HG03135 (cell line): ENCODE measurements at regions not wholly inside any gene's neighbourhood (a gene's known extent, or its start where the extent isn't known, plus 50 kb on each side); places are given as distances from the start of the nearest gene placed in this dataset.
"Not testable (repeated sequence)": the region's sequence is repeated elsewhere in the genome, so short reads cannot be mapped to it uniquely, and the experiment has no call there.

ENCODE experiments used
- ATAC-seq: cut with Tn5 transposase; IDR thresholded peaks from one replicate; pipeline ENCODE4 v1.9.1; 2021; ENCODE audit warnings: mild to moderate bottlenecking, moderate library complexity; ENCODE audit not compliant: unreplicated experiment

DNA sequence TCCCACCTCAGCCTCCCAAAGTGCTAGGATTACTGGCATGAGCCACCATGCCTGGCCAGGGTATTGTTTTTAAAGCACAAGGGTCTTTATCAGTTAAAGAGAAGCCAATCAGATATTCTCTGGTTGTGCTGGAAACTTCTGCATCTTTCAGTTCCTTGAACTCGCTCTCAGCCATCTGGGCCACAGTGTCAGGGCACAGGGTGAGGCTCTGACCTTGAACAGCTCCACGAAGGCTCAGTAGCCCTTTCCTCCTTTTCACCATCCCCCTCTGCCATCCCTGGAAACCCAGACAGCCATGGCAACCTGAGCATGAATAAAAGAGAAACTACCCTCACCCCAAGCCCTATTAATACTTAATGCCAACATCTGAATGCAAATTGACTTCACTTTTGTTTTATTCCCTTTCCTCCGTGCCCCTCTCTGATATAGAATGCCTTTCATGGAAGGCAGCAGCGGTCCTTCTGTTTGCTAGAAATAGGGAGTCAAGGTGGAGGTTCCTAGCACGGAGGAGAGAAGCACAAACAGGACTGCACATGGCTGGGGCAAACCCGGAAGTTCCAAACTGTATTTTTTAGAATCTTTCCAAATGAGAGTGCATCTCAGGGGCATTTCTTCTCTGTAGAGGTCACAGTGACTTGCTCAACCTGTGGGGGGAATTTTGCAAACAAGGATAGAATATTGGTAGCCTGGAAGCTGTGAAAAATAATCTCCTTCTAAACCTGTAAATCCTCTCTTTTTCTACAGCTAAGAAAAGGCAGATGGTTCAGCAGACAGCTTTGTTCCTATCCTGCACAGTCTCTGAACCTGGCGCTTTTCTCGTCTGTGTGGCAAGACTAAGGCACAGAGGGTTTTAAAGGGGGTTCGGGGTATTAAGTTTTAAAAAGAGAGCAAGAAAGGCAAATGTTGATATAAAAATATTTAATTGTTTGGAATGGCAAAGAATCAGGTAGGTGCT, 176.4 kb upstream of the RREB1 start:
- ATAC-seq, result no peak

DNA sequence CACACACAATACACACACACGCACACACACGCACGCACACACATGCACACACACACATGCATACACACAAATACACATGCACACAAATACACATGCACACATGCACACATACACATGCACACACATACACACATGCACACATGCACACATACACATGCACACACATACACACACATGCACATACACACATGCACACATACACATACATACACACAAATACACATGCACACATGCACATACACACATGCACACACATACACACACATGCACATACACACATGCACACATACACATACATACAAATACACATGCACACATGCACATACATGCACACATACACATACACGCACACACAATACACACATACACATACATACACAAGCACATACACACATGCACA, 175.4 kb upstream of the RREB1 start:
- ATAC-seq, result no peak

DNA sequence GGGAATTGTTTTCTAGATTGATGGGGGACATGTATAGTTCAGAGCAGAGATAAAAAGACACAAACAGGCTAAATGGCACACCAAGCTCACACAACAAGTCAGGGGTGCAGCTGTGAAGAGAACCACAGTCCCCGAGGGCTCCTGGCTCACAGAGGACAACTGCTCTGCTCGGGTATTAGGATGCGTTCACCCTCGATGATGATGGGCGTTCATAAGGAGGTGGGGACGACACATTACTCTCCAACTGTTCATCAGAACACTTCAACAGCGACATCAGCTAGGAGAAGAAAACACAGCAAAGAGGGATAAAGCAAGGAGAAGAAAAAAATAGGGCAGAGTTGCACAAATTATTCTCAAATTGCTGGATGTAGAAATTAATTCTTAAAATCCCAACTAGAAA, 174.8 kb upstream of the RREB1 start:
- no peak for ATAC-seq

DNA sequence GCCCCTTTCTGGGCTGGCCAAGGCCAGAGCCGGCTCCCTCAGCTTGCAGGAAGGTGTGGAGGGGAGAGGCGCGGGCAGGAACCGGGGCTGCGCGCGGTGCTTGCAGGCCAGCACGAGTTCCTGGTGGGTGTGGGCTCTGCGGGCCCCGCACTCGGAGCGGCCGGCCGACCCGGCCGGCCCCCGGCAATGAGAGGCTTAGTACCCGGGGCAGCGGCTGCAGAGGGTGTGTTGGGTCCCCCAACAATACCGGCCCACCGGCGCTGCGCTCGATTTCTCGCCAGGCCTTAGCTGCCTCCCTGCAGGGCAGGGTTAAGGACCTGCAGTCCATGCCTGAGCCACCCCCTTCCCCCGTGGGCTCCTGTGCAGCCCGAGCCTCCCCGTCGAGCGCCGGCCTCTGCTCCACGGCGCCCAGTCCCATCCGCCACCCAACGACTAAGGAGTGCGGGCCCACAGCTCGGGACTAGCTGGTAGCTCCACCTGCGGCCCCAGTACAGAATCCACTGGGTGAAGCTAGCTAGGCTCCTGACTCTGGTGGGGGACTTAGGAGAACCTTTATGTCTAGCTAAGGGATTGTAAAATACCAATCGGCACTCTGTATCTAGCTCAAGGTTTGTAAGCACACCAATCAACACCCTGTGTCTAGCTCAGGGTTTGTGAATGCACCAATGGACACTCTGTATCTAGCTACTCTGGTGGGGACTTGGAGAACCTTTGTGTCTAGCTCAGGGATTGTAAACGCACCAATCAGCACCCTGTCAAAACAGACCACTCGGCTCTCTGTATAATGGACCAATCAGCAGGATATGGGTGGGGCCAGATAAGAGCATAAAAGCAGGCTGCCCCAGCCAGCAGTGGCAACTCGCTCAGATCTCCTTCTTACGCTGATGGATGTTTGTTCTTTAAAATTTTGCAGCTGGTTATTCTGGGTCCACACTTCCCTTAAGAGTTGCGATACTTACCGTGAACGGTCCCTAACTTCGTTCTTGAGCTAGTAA, 167.4 kb upstream of the RREB1 start:
- ATAC-seq, result no peak

DNA sequence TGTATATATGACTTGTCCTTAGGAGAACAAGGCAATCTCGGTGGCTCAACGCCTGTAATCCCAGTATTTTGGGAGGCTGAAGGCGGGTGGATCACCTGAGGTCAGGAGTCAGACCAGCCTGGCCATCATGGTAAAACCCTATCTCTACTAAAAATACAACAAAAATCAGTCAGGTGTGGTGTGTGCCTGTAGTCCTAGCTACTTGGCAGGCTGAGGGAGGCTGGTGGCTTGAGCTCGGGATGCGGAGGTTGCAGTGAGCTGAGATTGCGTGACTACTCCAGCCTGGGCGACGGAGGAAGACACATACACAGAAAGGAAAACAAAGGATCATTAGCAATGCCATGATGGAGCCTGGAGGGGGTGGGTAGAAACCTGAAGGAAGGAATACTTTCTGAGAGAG, 166.6 kb upstream of the RREB1 start:
- ATAC-seq, result no peak

DNA sequence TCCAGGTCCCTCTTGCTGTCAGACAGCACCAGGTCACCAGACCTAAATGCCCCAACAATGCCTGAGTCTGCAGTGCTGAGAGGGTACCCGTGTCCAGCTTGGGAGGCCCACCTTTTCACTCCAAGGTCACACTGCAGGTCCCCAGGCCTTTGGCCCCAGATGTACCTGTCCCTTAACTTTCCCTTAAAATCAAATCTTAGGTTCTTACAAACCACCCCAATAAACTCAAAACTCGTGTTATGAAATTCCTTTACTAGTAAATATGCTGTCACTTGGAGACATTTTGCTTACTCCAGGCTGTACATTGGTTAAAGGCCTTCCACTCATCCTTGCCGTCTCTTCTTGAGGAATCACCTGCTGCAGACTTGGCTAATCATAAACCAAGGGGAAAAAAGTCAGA, 165.7 kb upstream of the RREB1 start:
- no peak for ATAC-seq

DNA sequence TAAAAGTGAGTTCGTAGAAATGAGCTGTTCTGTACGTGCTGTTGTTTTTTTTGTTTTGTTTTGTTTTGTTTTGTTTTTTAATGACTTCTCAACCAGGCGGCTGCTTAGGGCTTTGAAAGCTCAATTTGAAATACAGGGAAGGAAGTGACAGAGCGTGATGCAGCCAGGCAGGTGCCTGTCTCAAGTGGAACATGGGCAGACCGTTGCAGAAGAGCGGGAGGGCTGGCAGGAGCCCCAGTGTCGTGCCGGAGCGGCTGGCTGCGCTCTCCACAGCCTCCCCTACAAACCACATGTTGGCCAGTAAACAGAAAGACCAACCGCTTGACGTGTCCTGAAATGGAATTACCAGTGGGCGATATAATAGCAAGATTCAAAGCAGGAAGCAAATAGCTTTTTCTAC, 164.9 kb upstream of the RREB1 start:
- ATAC-seq, result peak; percentile 86

DNA sequence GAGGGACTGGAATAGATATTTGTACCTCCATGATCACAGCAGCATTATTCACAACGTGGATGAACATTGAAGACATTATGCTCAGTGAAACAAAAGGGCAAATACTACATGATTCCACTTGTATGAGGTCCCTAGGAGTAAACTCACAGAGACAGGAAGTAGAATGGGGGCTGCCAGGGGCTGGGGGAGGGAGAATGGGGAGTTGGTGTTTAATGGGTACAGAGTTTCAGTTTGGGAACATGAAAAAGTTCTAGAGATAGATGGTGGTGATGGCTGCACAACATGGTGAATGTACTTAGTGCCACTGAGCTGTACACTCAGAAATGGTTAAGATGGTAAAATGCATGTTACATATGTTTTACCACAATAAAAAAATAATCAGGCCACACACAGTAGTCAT, 164.3 kb upstream of the RREB1 start:
- ATAC-seq, result no peak

DNA sequence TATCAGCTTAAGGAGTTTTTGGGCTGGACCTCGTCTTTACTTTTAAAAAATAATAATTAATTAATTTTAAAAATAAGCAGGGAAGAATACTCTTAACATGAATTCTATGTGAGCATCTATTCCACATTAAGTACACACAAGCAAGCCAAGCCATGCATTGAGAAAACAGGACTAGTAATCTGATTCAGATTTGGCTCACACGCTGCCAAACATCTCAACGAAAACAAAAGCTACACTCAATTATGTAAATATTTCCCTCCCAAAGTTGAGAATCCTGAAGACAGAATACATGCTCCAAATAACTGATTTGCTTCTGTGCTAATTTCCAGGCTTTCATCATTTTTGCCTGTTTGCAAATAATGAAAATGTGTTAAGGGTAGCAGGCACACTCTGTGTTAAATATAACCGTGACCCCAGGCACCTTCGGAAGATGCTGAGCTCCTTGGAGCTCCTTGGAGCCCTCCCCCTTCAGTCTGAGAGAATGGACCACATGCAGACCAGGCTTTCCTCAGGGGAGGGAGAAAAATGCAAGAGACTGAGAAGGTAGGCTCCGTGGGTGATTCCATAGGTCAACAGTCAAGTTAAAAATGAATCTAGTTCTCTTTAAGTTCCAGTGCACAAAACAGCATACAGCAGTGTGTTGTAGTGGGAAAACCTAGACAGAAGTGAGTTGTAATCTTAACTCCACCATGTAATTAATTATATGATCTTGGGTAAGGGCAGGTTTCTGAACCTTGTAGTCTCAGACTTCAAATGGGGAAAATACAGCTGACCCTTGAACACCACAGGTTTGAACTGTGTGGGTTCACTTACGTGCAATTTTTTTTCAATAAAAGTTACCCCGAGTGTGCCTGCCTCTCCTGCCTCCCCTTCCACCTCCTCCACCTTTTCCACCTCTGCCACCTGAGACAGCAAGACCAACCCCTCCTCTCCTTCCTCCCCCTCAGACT, 161.3 kb upstream of the RREB1 start:
- no peak for ATAC-seq

DNA sequence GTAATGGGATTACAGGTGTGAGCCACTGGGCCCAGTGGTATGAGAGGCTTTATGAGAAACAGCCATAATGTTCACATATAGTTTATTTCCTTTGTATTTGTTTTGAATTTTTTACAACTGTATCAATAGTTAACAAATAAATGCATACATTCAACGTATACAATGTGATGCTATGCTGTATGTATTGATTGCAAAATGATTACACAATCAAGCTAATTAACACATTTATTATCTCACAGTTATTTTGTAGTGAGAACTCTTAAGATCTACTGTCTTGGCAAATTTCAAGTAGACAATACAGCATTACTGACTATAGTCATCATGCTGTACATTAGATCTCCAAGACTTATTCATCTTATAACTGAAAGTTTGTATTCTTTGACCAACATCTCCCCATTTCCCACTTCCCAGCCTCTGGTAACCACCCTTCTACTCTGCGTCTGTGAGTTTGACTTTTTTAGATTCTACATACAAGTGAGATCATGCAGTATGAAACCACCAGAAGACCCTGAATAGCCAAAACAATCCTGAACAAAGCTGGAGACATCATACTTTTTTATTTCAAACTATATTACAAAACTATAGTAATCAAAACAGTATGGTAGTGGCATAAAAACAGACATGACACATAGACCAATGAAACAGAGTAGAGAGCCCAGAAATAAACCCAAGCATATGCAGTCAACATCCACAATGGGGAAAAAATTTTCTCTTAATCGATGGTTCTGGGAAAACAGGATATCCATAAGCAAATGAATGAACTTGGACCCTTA, 157.2 kb upstream of the RREB1 start:
- ATAC-seq, result no peak

DNA sequence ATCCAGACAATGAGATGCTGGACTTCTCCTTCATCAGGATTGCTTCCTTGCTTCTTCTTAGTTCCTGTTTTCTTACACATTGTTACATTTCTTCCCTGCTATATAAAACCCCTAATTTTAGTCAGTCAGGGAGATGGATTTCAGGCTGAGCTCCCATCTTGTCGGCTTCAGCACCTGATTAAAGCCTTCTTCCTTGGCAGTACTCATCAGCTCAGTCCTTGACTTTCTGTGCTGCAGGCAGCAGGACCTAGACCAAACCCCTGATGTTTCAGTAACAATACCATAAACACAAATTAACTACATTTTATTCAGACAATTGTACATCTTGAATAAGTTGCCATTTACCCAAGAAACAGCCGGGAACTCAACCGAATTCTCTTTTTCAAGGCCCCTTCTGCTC, 156.4 kb upstream of the RREB1 start:
- ATAC-seq, result no peak

DNA sequence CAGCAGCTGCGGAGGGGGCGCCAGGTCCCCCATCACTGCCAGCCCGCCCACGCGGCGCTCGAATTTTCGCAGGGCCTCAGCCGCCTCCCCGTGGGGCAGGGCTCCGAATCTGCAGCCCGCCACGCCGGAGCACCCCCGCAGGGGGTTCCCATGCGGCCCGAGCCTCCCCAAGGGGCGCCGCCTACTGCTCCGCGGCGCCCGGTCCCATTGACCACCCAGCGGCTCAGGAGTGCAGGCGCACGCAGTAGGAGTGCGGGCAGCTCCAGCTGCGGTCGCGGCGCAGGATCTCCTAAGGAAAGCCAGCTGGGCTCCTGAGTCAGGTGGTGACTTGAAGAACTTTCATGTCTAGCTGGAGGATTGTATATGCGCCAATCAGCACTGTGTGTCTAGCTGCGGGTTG, 155.3 kb upstream of the RREB1 start:
- no peak for ATAC-seq

DNA sequence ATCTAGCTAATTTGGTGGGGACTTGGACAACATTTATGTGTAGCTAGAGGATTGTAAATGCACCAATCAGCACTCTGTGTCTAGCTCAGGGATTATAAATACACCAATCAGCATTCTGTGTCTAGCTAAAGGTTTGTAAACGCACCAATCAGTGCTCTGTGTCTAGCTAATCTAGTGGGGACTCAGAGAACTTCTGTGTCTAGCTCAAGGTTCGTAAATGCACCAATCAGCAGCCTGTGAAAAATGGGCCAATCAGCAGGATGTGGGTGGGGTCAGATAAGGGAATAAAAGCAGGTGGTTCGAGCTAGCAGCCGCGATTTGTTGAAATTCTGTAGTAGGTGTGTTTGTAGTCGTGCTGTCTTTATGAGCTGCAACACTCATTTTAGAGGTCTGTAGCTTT, 154.8 kb upstream of the RREB1 start:
- not testable (repeated sequence) for ATAC-seq

DNA sequence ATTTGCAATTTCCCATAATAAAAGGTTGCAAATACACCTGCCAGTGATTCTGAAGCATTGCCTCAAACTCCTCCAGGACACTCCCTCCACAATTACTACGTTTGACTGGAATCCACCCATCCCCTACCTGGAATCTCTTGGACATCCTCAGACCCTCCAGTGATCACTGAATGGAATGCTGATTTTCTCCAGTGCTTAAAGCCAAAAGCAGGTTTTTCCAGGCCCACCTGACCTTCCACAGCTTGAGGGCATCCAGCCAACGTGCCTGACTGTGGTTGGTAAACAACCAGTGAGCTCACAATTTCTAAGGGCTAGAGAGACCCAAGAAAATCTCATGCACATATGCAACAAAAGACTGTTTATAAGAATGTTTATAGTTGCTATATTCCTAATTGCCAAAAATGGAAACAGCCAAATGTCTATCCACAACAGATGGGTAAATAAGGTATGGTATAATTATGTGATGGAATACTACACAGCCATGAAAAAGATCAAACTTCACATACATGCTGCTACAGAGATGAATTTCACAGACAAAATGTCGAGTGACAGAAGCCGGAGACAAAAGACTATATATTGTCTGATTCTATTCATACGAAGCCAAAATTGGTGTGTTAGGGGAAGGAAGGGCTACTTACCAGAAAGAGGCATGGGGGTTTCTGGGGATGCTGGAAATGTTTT, 147.1 kb upstream of the RREB1 start:
- ATAC-seq, result no peak

DNA sequence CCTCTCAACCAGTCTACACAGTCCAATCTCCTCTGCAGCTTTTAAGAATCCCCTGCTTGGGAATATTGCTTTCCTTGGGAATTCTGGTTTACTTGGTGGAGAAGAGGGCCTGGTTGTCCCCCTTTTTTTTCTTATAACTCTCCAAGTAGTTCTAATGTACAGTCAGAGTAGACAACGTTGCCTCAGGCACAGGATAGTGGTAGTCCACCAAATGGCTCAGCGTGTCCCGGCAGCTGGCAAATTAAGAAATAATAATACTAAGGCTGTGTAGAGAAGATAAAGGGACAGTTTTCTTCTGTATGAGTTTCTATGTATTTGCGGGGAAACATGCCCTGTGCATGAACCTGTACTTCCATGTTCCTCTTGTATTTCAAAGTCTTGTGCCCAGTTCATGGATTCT, 145.7 kb upstream of the RREB1 start:
- no peak for ATAC-seq

DNA sequence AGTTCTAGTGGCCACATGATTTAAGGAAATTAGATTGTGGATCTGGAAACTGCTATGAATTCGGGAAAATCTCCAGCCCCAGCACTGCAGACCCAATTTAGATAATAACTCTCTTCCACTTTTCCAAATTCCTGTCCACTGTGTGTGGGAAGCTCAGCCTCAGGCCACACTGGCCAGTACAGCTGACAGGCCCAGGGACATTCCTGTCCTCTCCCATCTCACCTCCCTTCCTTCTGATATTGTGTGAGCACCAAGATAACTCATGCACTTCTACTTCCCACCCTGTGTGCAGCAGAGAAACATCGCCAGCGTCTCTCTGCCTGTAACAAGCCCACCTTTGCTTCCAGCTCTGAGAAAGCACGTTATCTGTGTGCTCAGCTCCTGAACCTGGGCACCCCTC, 145.1 kb upstream of the RREB1 start:
- no peak for ATAC-seq

DNA sequence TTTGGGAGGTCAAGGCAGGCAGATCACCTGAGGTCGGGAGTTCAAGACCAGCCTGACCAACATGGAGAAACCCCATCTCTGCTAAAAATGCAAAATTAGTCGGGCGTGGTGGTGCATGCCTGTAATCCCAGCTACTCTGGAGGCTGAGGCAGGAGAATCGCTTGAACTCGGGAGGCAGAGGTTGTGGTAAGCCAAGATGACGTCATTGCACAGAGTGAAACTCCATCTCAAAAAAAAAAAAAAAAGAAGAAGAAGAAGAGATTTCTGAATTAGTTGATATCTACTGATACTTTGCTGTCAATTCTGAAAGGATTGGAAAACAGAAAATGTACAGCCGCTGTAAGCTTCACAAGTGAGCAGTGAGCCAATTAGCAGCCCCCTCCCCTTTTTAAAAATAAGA, 144.4 kb upstream of the RREB1 start:
- not testable (repeated sequence) for ATAC-seq

DNA sequence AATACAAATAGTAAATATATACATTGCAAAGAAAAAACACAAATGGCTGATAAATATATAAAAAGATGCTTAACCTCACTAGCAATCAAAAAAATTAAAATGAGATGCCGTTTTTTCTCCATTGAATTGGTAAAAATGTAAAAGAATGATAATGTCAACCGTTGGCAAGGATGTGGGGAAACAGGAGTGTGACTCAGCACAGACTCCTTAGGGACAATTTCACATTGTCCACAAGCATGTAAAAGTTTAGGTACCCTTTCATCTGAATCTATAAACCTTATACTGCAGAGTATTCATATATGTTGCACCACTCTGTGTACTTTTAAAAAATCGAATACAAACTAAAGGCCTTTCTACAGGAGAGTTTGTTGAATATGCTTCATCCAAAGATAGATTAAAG, 143.1 kb upstream of the RREB1 start:
- ATAC-seq, result no peak

DNA sequence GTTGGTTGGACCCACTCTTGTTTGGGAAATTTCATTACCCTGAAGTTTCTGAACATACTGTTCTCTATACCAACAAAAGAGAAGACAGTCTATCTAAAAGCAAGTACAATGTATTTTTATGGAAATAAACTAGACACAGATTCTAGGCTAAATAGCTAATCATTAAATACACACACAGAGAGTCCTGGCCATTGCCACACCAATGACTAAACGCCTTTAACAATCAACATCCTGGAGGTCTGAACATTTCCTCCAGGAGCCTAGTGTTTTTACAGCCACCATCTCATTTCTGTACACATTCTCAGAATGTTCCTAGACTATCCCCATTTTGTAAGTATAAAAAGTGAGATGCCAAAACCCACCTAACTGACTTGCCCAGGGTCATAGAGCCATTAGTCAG, 141.6 kb upstream of the RREB1 start:
- no peak for ATAC-seq
